GM18505 (cell line): ENCODE measurements at regions not wholly inside any gene's neighbourhood (a gene's known extent, or its start where the extent isn't known, plus 50 kb on each side); places are given as distances from the start of the nearest gene placed in this dataset.

Experiments used
- ATAC-seq: cut with Tn5 transposase; IDR thresholded peaks from one replicate; pipeline ENCODE4 v1.9.1; 2021; ENCODE audit not compliant: unreplicated experiment
- POLR2A ChIP-seq: IDR thresholded peaks from 4 replicates; pipeline ENCODE4 v1.6.1; 2011; ENCODE audit warnings: borderline replicate concordance; ENCODE audit not compliant: insufficient read depth, insufficient read length; ENCODE audit errors: extremely low read depth

GRCh38 chr2:121164042-121164441 lies 121.0 kb downstream of the TFCP2L1 start:
- TF ChIP-seq POLR2A: no peak
- ATAC-seq: no peak

GRCh38 chr2:121165038-121165542 lies 119.9 kb downstream of the TFCP2L1 start:
- TF ChIP-seq POLR2A: no peak
- no peak for ATAC-seq
